IMR-90 (cell line): ENCODE measurements at regions not wholly inside any gene's neighbourhood (a gene's known extent, or its start where the extent isn't known, plus 50 kb on each side); places are given as distances from the start of the nearest gene placed in this dataset.

ENCODE experiments used
- ATAC-seq: fragments of 200-7000 bp; cut with Tn5 transposase; 2 replicates; pipeline ENCODE4 v1.9.1; 2020; ENCODE audit warnings: low read depth, mild to moderate bottlenecking, moderate library complexity
- BruUV-seq: library from RNA; stranded (reverse); fragments of 400-500 nt; replicated peaks from 2 replicates; lab custom pipeline; 2021; lab: Mats Ljungman, UMichigan
- CTCF ChIA-PET: fragments of 300-600 bp; formaldehyde crosslinking; extraction: SDS; loops from one replicate; lab custom pipeline; 2021; ENCODE audit warnings: antibody characterized with exemption; lab: Yijun Ruan, JAX
- POLR2A ChIA-PET: fragments of 300-600 bp; sonication (Branson Sonifier 250); formaldehyde crosslinking; loops from one replicate; lab custom pipeline; 2022; ENCODE audit warnings: antibody characterized with exemption; ENCODE audit not compliant: unreplicated experiment; lab: Charles Lee
- DNase-seq: peaks from one replicate; pipeline ENCODE4 v3.0.0; 2013
- H2AFZ ChIP-seq: replicated peaks from 2 replicates; pipeline ENCODE3; 2013; ENCODE audit warnings: low read length, mild to moderate bottlenecking; ENCODE audit not compliant: poor library complexity
- H2AK5ac ChIP-seq: 2 replicates; pipeline ENCODE4 v1.6.1; 2013; ENCODE audit warnings: low read depth, low read length, inconsistent platforms
- H2AK9ac ChIP-seq: replicated peaks from 2 replicates; pipeline ENCODE3; 2013; ENCODE audit warnings: mild to moderate bottlenecking, low read depth, low read length, moderate library complexity; ENCODE audit not compliant: poor library complexity
- H2BK120ac ChIP-seq: 2 replicates; pipeline ENCODE4 v1.6.1; 2013; ENCODE audit warnings: low read depth, low read length, inconsistent platforms
- H2BK15ac ChIP-seq: 3 replicates; pipeline ENCODE4 v1.6.1; 2013; ENCODE audit warnings: low read depth, low read length, inconsistent platforms
- H2BK20ac ChIP-seq: 2 replicates; pipeline ENCODE4 v1.6.1; 2013; ENCODE audit warnings: low read depth, mild to moderate bottlenecking, inconsistent platforms, low read length, moderate library complexity
- H2BK5ac ChIP-seq: 2 replicates; pipeline ENCODE4 v1.6.1; 2013; ENCODE audit warnings: mild to moderate bottlenecking, low read depth, low read length, inconsistent platforms; ENCODE audit not compliant: poor library complexity, severe bottlenecking
- H3K14ac ChIP-seq: replicated peaks from 2 replicates; pipeline ENCODE4 v1.6.1; 2013; ENCODE audit warnings: low read depth, low read length, inconsistent platforms
- H3K18ac ChIP-seq: 2 replicates; pipeline ENCODE4 v1.6.1; 2013; ENCODE audit warnings: low read depth, low read length, control low read depth
- H3K23ac ChIP-seq: 2 replicates; pipeline ENCODE4 v1.6.1; 2013; ENCODE audit warnings: low read depth, low read length, inconsistent platforms
- H3K27ac ChIP-seq: 2 replicates; pipeline ENCODE4 v1.5.1; 2013; ENCODE audit warnings: mild to moderate bottlenecking, control low read depth, low read length; ENCODE audit not compliant: insufficient read depth
- H3K27me3 ChIP-seq: 2 replicates; pipeline ENCODE4 v1.6.1; 2013; ENCODE audit warnings: low read length; ENCODE audit not compliant: control insufficient read depth, insufficient read depth
- H3K36me3 ChIP-seq: 2 replicates; pipeline ENCODE4 v1.6.1; 2013; ENCODE audit warnings: low read length, mixed read lengths; ENCODE audit not compliant: control insufficient read depth, insufficient read depth
- H3K4ac ChIP-seq: 2 replicates; pipeline ENCODE4 v1.6.1; 2013; ENCODE audit warnings: low read depth, low read length, inconsistent platforms
- H3K4me1 ChIP-seq: 2 replicates; pipeline ENCODE4 v1.6.1; 2013; ENCODE audit warnings: low read length, mixed read lengths; ENCODE audit not compliant: control insufficient read depth, insufficient read depth
- H3K4me2 ChIP-seq: 2 replicates; pipeline ENCODE4 v1.6.1; 2013; ENCODE audit warnings: low read depth, mild to moderate bottlenecking, control low read depth, low read length, moderate library complexity
- H3K4me3 ChIP-seq: 2 replicates; pipeline ENCODE4 v1.5.1; 2013; ENCODE audit warnings: low read depth, mild to moderate bottlenecking, control low read depth, low read length, moderate library complexity; ENCODE audit not compliant: insufficient read depth
- H3K56ac ChIP-seq: 2 replicates; pipeline ENCODE4 v1.6.1; 2013; ENCODE audit warnings: low read length, inconsistent platforms; ENCODE audit not compliant: insufficient read depth; ENCODE audit errors: extremely low read depth
- H3K79me1 ChIP-seq, 2 experiments: 2 replicates each; pipeline ENCODE4 v1.6.1; 2013; ENCODE audit warnings: low read length in 2 of 2, inconsistent platforms in 1 of 2, low read depth in 1 of 2
- H3K9ac ChIP-seq: 2 replicates; pipeline ENCODE4 v1.6.1; 2013; ENCODE audit warnings: low read depth, low read length, control low read depth
- H3K9me1 ChIP-seq: 2 replicates; pipeline ENCODE4 v1.6.1; 2013; ENCODE audit warnings: low read length, inconsistent platforms; ENCODE audit not compliant: insufficient read depth
- H3K9me3 ChIP-seq: 2 replicates; pipeline ENCODE4 v1.6.1; 2013; ENCODE audit warnings: low read length; ENCODE audit not compliant: control insufficient read depth, insufficient read depth
- H4K20me1 ChIP-seq: 2 replicates; pipeline ENCODE4 v1.6.1; 2013; ENCODE audit warnings: low read length, inconsistent platforms; ENCODE audit not compliant: insufficient read depth
- H4K5ac ChIP-seq: 2 replicates; pipeline ENCODE4 v1.6.1; 2013; ENCODE audit warnings: mild to moderate bottlenecking, low read depth, low read length, control low read depth
- H4K8ac ChIP-seq, 2 experiments: 2 replicates each; pipeline ENCODE4 v1.6.1; 2013; ENCODE audit warnings: low read depth in 2 of 2, low read length in 2 of 2, control low read depth in 1 of 2, inconsistent platforms in 1 of 2
- H4K91ac ChIP-seq: 2 replicates; pipeline ENCODE4 v1.6.1; 2013; ENCODE audit warnings: low read depth, low read length, inconsistent platforms; ENCODE audit not compliant: insufficient read depth
- CHD1 ChIP-seq: IDR thresholded peaks from 2 replicates; pipeline ENCODE4 v1.6.1; 2012; ENCODE audit warnings: low read depth, low read length, improper control_type of control experiment
- MAZ ChIP-seq: IDR thresholded peaks from 2 replicates; pipeline ENCODE4 v1.6.1; 2012; ENCODE audit warnings: low read depth, mild to moderate bottlenecking, low read length, improper control_type of control experiment, moderate library complexity, borderline replicate concordance
- MXI1 ChIP-seq: IDR thresholded peaks from 2 replicates; pipeline ENCODE4 v1.6.1; 2012; ENCODE audit warnings: low read depth, mild to moderate bottlenecking, low read length, moderate library complexity, borderline replicate concordance
- RAD21 ChIP-seq: IDR thresholded peaks from 2 replicates; pipeline ENCODE4 v1.6.1; 2012; ENCODE audit warnings: low read length, improper control_type of control experiment
- RCOR1 ChIP-seq: IDR thresholded peaks from 2 replicates; pipeline ENCODE4 v1.6.1; 2012; ENCODE audit warnings: mild to moderate bottlenecking, low read length, improper control_type of control experiment; ENCODE audit not compliant: insufficient replicate concordance
- RFX5 ChIP-seq: IDR thresholded peaks from 2 replicates; pipeline ENCODE4 v1.8.0; 2012; ENCODE audit warnings: low read depth, mild to moderate bottlenecking, low read length, moderate library complexity
- SMC3 ChIP-seq: fragments of 150-350 bp; IDR thresholded peaks from 2 replicates; pipeline ENCODE4 v1.6.1; 2016; ENCODE audit warnings: low read depth, mild to moderate bottlenecking, antibody characterized with exemption, low read length, moderate library complexity
- WGBS, 2 experiments: methylation state at CpG; one replicate each; pipeline versions ENCODE4 v1.1.5 to v1.1.7; 2013; ENCODE audit warnings: missing lambda C conversion rate in 2 of 2; ENCODE audit not compliant: insufficient read length in 1 of 2; ENCODE audit errors: extremely low coverage in 2 of 2; 5-methylcytosine and 5-hydroxymethylcytosine counted together
- dilution Hi-C: fragments of 300-500 bp; cut with HindIII; formaldehyde crosslinking; loops from one replicate; pipeline ENCODE4 v1.14.3; 2018; ENCODE audit warnings: low sequenced_read_pairs; ENCODE audit not compliant: unreplicated experiment
- in situ Hi-C: fragments of 300-500 bp; cut with MboI; formaldehyde crosslinking; loops from 3 replicates; pipeline ENCODE4 v1.14.3; 2019; ENCODE audit warnings: low sequenced_read_pairs, inconsistent platforms, mixed read lengths
- intact Hi-C: fragments of 100-400 bp; cut with micrococcal nuclease; formaldehyde crosslinking; loops from 2 replicates; pipeline ENCODE4 v1.10.0; 2022
- TF ChIP-seq, protein P1 (sequence below): conservative IDR thresholded peaks from 2 replicates; pipeline ENCODE4 v1.5.1; 2012; ENCODE audit warnings: mild to moderate bottlenecking, low read depth, low read length, improper control_type of control experiment

DNA sequence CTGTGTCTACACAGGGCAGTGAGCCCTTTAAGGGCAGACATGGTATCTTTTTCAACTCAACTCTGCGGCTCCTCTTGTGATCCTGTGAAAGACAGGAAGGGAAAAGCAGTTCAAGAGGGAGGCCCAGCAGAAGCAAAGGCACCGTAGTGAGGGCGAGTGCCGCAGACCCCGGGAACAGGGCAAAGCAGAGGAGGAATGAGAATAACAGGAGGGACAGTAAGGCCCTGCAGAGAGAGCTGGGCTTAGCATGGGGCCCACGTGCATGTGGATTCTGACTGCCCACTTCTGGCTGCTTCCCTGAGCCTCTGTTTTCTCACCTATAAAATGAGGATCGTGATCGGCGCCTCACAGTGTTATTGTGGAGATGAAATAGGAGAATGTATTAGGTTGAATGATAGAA lies 409.3 kb downstream of the PTPRU start:
- H4K20me1 ChIP-seq, result no peaks in the 10 kb centered on the region
- ChIA-PET CTCF (no interaction called here), POLR2A (no interaction called here)
- H4K91ac ChIP-seq, result no peak overlapping the region
- BruUV-seq, result no TSS peak
- H3K18ac ChIP-seq, result no peak overlapping the region
- no peak overlapping the region for H3K4me3 ChIP-seq
- no peak overlapping the region for H3K23ac ChIP-seq
- H3K27ac ChIP-seq, result no peak overlapping the region
- H3K79me1 ChIP-seq, result no peaks in the 10 kb centered on the region
- in situ Hi-C loops (no loop called here), dilution Hi-C loops (no loop called here), intact Hi-C loops (no loop called here)
- H2BK5ac ChIP-seq, result no peak overlapping the region
- H2BK120ac ChIP-seq, result no peak overlapping the region
- H2BK15ac ChIP-seq, result no peak overlapping the region
- H3K9me1 ChIP-seq, result peaks cover under 1% of the 10 kb centered on the region; the same call in 1 of the 2 replicates
- ATAC-seq (no peak), DNase-seq (no peak)
- no peak for TF ChIP-seq MAZ
- no peak for TF ChIP-seq RFX5
- no peak for TF ChIP-seq RAD21
- no peak for TF ChIP-seq MXI1
- no peak for TF ChIP-seq CHD1
- no peak for TF ChIP-seq RCOR1
- TF ChIP-seq SMC3, result no peak
- TF ChIP-seq, protein P1, sequence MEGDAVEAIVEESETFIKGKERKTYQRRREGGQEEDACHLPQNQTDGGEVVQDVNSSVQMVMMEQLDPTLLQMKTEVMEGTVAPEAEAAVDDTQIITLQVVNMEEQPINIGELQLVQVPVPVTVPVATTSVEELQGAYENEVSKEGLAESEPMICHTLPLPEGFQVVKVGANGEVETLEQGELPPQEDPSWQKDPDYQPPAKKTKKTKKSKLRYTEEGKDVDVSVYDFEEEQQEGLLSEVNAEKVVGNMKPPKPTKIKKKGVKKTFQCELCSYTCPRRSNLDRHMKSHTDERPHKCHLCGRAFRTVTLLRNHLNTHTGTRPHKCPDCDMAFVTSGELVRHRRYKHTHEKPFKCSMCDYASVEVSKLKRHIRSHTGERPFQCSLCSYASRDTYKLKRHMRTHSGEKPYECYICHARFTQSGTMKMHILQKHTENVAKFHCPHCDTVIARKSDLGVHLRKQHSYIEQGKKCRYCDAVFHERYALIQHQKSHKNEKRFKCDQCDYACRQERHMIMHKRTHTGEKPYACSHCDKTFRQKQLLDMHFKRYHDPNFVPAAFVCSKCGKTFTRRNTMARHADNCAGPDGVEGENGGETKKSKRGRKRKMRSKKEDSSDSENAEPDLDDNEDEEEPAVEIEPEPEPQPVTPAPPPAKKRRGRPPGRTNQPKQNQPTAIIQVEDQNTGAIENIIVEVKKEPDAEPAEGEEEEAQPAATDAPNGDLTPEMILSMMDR, result no peak
- H3K14ac ChIP-seq, result no peak overlapping the region
- H3K27me3 ChIP-seq, result peaks cover 2% of the 10 kb centered on the region
- H3K9ac ChIP-seq, result no peak overlapping the region
- no peak overlapping the region for H2BK20ac ChIP-seq
- H4K5ac ChIP-seq, result no peak overlapping the region
- H2AK5ac ChIP-seq, result no peak overlapping the region
- 80% methylated on average over 1 of the region's 9 CpGs; no CpG with 5 or more reads in 1 of the 2 experiments for WGBS, 2 experiments
- no peak overlapping the region for H2AFZ ChIP-seq
- no peaks in the 10 kb centered on the region for H3K36me3 ChIP-seq
- H3K4ac ChIP-seq, result no peak overlapping the region
- H3K4me1 ChIP-seq, result no peaks in the 10 kb centered on the region
- H3K4me2 ChIP-seq, result no peak overlapping the region
- no peak overlapping the region for H4K8ac ChIP-seq
- no peaks in the 10 kb centered on the region for H3K9me3 ChIP-seq
- H3K56ac ChIP-seq, result no peak overlapping the region
- no peak overlapping the region for H2AK9ac ChIP-seq
